ENCODE measurements at regions not wholly inside any gene's neighbourhood (a gene's known extent, or its start where the extent isn't known, plus 50 kb on each side); places are given as distances from the start of the nearest gene placed in this dataset.

DNA sequence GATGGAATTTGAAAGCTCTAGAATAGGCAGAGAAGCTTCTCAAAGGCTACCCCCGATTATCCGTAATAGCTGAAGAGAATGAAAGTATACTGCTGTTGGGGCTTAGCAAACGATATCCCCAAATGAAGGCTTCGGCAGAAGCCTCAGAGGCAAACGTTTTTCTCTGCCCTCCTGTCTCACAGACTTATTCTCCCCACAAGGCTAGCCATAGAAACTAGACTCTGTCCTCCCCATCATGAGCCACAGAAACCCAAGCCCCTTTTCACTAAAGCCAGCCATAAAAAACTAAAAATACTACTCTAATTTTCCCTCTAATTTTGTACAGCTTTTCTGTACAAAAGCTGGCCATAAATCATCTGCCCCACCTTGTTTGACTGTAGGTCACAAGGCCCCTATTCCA lies 413.4 kb upstream of the CFAP20DC start:
- TF ChIP-seq, protein P1, sequence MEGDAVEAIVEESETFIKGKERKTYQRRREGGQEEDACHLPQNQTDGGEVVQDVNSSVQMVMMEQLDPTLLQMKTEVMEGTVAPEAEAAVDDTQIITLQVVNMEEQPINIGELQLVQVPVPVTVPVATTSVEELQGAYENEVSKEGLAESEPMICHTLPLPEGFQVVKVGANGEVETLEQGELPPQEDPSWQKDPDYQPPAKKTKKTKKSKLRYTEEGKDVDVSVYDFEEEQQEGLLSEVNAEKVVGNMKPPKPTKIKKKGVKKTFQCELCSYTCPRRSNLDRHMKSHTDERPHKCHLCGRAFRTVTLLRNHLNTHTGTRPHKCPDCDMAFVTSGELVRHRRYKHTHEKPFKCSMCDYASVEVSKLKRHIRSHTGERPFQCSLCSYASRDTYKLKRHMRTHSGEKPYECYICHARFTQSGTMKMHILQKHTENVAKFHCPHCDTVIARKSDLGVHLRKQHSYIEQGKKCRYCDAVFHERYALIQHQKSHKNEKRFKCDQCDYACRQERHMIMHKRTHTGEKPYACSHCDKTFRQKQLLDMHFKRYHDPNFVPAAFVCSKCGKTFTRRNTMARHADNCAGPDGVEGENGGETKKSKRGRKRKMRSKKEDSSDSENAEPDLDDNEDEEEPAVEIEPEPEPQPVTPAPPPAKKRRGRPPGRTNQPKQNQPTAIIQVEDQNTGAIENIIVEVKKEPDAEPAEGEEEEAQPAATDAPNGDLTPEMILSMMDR (IDR thresholded peaks at IDR 0.05): no peak
- no peak for TF ChIP-seq POLR2A (IDR thresholded peaks at IDR 0.05)
